ENCODE measurements at regions not wholly inside any gene's neighbourhood (a gene's known extent, or its start where the extent isn't known, plus 50 kb on each side); places are given as distances from the start of the nearest gene placed in this dataset.

DNA sequence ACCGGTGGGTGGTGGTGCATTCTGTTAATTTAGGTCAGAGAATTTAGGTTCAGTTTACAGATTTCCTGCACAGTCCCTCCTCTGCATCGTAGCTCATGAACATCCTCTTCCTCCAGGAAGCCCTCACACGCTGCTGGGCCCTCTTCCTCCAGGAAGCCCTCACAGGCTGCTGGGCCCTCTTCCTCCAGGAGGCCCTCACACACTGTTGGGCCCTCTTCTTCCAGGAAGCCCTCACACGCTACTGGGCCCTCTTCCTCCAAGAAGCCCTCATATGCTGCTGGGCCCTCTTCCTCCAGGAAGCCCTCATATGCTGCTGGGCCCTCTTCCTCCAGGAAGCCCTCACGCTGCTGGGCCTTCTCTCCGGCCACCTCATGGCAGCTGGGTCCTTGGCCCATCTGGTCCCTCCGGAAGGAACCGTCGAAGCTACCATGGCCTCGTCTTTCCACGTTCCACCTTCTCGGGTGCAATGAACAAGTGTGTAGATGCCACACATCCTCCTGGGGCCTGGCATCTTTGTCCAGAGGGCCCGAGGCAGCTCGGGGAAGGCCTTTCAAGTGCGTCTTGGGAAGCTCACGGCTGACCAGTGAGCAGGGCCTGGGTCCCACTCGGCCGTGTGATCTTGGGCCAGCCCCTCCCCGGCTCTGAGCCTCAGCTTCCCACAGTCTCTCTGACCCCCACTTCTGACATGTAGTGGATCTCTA, 58.9 kb upstream of the PPARA start:
- TF ChIP-seq, protein P1, sequence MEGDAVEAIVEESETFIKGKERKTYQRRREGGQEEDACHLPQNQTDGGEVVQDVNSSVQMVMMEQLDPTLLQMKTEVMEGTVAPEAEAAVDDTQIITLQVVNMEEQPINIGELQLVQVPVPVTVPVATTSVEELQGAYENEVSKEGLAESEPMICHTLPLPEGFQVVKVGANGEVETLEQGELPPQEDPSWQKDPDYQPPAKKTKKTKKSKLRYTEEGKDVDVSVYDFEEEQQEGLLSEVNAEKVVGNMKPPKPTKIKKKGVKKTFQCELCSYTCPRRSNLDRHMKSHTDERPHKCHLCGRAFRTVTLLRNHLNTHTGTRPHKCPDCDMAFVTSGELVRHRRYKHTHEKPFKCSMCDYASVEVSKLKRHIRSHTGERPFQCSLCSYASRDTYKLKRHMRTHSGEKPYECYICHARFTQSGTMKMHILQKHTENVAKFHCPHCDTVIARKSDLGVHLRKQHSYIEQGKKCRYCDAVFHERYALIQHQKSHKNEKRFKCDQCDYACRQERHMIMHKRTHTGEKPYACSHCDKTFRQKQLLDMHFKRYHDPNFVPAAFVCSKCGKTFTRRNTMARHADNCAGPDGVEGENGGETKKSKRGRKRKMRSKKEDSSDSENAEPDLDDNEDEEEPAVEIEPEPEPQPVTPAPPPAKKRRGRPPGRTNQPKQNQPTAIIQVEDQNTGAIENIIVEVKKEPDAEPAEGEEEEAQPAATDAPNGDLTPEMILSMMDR (IDR thresholded peaks at IDR 0.05; ENCODE audit: low read depth, low read length, poor library complexity, severe bottlenecking) = no peak
- no peak for TF ChIP-seq EZH2phosphoT487 (IDR thresholded peaks at IDR 0.05; ENCODE audit: borderline replicate concordance, low read length)
